ENCODE measurements at regions not wholly inside any gene's neighbourhood (a gene's known extent, or its start where the extent isn't known, plus 50 kb on each side); places are given as distances from the start of the nearest gene placed in this dataset.
"Not testable (repeated sequence)": the region's sequence is repeated elsewhere in the genome, so short reads cannot be mapped to it uniquely, and the experiment has no call there.

- no peak for ATAC-seq
Observed at GRCh38 chr2:13725945-13726344, 906.6 kb upstream of the LRATD1 start.

- ATAC-seq = no peak
Observed at GRCh38 chr2:13745330-13745729, 887.2 kb upstream of the LRATD1 start.

- ATAC-seq = no peak
Observed at GRCh38 chr2:13751955-13752354, 880.6 kb upstream of the LRATD1 start.

- ATAC-seq = no peak
Observed at GRCh38 chr2:13758412-13758811, 874.1 kb upstream of the LRATD1 start.

- ATAC-seq = no peak
Observed at GRCh38 chr2:13768274-13768673, 864.2 kb upstream of the LRATD1 start.

GRCh38 chr2:13770279-13770678 is 862.2 kb upstream of the LRATD1 start:
- no peak for ATAC-seq

GRCh38 chr2:13779996-13780395 is 852.5 kb upstream of the LRATD1 start:
- no peak for ATAC-seq

GRCh38 chr2:13791019-13791547 is 841.4 kb upstream of the LRATD1 start:
- no peak for ATAC-seq

GRCh38 chr2:13806539-13806938 is 826.0 kb upstream of the LRATD1 start:
- no peak for ATAC-seq

GRCh38 chr2:13813236-13813635 is 819.3 kb upstream of the LRATD1 start:
- no peak for ATAC-seq

- ATAC-seq = no peak
Observed at GRCh38 chr2:13818002-13818401, 814.5 kb upstream of the LRATD1 start.

- ATAC-seq = no peak
Observed at GRCh38 chr2:13819896-13820295, 812.6 kb upstream of the LRATD1 start.

GRCh38 chr2:13821255-13821880 is 811.1 kb upstream of the LRATD1 start:
- ATAC-seq = no peak

- ATAC-seq = no peak
Observed at GRCh38 chr2:13822365-13822764, 810.2 kb upstream of the LRATD1 start.

- no peak for ATAC-seq
Observed at GRCh38 chr2:13826314-13826853, 806.1 kb upstream of the LRATD1 start.

GRCh38 chr2:13858626-13859025 is 773.9 kb upstream of the LRATD1 start:
- no peak for ATAC-seq

- not testable (repeated sequence) for ATAC-seq
Observed at GRCh38 chr2:13868275-13868674, 764.2 kb upstream of the LRATD1 start.

GRCh38 chr2:13876491-13877037 is 756.0 kb upstream of the LRATD1 start:
- ATAC-seq = no peak

- ATAC-seq = no peak
Observed at GRCh38 chr2:13877571-13877970, 754.9 kb upstream of the LRATD1 start.

- ATAC-seq = no peak
Observed at GRCh38 chr2:13884291-13884976, 748.1 kb upstream of the LRATD1 start.

- ATAC-seq = no peak
Observed at GRCh38 chr2:13901526-13901925, 731.0 kb upstream of the LRATD1 start.

- no peak for ATAC-seq
Observed at GRCh38 chr2:13905831-13906230, 726.7 kb upstream of the LRATD1 start.

GRCh38 chr2:13916066-13916465 is 716.5 kb upstream of the LRATD1 start:
- no peak for ATAC-seq

- ATAC-seq = no peak
Observed at GRCh38 chr2:13917958-13918357, 714.6 kb upstream of the LRATD1 start.

Measured in activated CD4-positive, CD25-positive, alpha-beta regulatory T cell treated with anti-CD3 and anti-CD28 coated beads, Interleukin-2, amount 50 U/mL, for 24 hours (primary cell).